Activated CD8-positive, alpha-beta memory T cell treated with anti-CD3 and anti-CD28 coated beads, Interleukin-2, amount 50 U/mL, for 48 hours (primary cell): ENCODE measurements at regions not wholly inside any gene's neighbourhood (a gene's known extent, or its start where the extent isn't known, plus 50 kb on each side); places are given as distances from the start of the nearest gene placed in this dataset.
"Not testable (repeated sequence)": the region's sequence is repeated elsewhere in the genome, so short reads cannot be mapped to it uniquely, and the experiment has no call there.

ENCODE experiments used
- DNase-seq: peaks from one replicate; pipeline ENCODE4 v3.0.0-alpha.2; 2020

DNA sequence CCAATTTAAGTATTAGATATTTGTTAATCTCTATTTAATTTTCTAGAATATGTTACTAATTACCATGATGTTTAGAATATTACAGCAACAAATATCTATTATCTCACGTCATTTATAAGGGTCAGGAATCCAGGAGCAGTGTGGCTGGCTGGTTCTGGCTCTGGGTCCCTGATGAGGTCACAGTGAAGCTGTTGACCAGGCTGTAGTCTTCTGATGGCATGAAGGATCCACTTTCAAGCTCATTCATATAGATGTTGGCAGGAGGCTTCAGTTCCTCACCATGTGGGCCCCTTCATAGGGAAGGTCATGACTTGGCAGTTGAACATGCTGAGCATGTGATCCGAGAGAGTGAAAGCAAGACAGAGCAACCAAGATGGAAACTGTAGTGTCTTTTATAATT, 375.6 kb downstream of the ATP23 start:
- no peak for DNase-seq

DNA sequence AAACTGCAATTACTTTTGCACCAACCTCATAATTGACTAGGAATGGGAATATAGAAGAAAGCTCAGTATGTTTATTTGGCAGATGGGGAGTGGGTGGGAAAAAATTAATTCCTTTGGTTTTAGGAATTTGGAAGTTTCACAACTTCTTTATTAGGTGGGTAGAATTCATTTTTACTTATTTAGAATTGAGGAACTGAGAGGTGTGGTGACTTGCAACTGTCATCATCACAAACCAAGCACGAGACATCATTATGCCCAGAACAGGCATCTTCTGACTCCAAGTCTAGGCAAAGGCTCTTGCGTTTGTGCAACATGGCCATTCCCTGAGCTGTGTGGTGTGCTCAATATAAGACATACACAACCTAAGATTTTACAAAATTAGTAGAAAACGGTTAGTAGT, 380.0 kb downstream of the ATP23 start:
- no peak for DNase-seq

DNA sequence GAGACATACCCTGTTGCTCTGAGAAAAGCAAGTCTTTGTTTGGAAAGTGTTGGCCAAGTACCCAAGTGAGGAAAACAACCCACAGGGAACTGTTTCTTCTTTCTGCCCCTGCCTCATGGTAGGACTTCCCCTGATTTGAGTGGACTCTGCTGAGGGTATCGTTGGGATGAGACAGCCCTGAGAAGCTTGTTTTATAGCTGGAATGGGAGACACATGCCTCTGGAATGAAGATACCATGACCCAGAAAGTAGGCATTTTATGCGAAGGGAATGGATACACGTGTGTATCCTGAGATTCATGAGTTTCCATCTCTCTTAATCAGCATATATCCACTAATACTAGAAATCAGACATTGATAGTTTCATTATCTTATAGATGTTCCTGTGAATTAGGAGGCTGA, 382.3 kb downstream of the ATP23 start:
- no peak for DNase-seq

DNA sequence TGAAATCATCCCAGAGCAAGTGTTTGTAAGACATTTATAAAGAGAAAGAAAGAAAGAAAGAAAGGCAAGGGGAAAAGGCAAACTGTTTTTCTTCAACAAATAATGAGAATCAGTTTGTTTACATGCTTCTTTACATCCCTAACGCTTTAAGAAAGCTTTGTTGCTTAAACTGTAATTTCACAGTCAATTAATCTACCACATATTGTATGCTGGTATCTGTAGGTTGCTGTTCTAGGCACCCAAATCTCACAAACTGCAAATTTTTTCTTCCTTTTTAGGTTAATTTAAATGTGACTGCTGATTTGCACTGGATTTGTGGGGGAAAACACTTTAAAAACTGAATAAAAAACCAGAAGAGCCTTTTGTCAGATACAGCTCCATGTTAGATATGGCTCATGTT, 384.2 kb downstream of the ATP23 start:
- no peak for DNase-seq

DNA sequence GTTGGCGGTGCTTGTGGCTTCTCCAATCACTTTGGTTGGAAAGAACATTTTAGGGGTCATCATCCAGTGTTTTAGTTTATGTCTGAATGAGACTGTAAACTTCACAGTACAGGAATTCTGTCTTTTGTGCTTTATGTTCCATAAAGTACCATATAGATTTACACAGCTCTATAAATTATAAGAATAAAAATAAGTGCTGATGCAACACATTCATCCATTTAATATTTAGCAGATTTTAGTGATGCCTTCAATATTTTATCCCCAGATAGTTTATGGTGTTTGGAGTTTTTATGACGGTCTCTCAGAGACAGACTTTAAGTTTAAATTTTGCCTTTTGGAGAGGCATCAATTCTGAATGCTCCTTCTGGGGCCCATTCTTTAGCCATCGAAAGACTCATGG, 385.2 kb downstream of the ATP23 start:
- DNase-seq: no peak

- not testable (repeated sequence) for DNase-seq
Measured at GRCh38 chr12:58336581-58337242, 395.3 kb downstream of the ATP23 start.

- not testable (repeated sequence) for DNase-seq
Measured at GRCh38 chr12:58337539-58337938, 396.2 kb downstream of the ATP23 start.

DNA sequence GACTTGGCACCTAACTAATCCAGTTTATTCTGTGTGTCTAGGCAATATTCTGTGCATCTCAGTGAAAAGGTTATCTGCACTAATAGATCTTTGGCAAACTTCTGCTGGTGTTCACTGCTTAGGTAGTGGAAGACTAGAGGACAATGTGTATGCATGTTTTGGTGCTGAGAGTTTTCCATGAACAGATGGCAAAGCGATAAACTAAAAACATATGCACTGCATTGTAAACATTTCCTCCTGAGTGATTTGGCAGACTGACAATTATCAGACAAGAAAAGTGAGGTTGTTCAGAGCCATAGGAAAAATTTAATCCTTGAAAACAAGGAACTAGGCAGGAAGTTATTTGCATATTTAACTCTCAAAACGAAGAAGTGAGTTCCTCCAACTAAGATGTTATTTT, 400.4 kb downstream of the ATP23 start:
- no peak for DNase-seq

DNA sequence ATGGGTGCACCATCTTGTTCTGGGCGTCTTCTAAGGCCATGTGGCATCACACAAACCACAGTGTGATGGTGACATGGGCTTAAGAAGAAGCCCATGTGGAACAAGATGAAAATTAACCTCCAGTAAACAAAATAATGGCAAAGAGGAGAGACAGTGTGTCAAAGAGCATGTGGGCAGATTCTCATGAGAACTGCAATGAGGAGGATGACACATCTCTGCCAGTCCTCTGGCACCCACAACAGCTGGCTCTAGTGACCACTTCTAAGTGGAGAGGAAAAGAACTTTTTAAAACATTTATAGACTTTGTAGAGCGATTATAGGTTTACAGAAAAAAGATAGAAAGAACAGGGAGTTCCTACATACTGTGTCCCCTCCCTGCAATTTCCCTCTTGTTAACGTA, 401.4 kb downstream of the ATP23 start:
- DNase-seq: no peak

- DNase-seq: no peak
Measured at GRCh38 chr12:58346032-58346632, 404.8 kb downstream of the ATP23 start.

DNA sequence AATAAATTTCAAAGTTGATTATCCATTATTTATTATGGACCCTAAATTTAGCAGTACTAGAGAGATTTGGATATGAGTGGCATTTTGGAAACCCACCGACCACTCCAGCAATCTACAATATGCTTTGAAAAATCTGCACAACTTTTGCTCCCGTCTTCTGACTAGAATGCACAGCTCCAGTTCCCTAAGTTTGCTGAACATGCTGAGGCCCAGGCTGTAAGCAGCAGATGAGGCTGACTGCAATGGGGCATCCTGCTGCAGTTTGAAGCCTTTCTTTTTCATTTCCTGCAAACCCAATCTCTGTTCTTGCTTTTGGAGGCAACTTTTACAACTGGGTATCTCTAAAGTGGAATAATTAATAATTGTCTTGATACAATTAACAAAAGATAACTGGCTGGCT, 405.8 kb downstream of the ATP23 start:
- DNase-seq: no peak

GRCh38 chr12:58347691-58348090, 406.3 kb downstream of the ATP23 start:
- DNase-seq: no peak

- DNase-seq: no peak
Measured at GRCh38 chr12:58349161-58349560, 407.8 kb downstream of the ATP23 start.

DNA sequence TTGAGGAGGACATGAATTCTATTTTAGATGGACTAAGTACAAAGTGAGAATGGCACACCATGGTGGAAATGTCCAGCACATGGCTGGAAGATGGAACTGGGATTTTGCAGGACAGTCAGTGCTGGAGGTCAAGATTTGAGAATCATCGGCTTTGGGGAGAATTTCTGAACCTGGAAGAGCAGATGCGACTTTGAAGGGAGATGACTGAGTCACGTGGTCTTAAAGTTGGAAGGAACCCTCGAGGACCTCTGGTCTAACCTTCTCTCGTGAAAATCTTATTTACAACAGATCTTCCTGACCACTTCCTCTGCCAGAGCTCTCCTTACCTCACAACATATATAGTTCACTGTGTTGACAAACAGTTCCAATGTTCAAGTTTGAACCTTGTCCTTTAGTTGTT, 415.4 kb downstream of the ATP23 start:
- no peak for DNase-seq

GRCh38 chr12:58357511-58357910, 416.1 kb downstream of the ATP23 start:
- DNase-seq: no peak

GRCh38 chr12:58358369-58358768, 417.0 kb downstream of the ATP23 start:
- no peak for DNase-seq

DNA sequence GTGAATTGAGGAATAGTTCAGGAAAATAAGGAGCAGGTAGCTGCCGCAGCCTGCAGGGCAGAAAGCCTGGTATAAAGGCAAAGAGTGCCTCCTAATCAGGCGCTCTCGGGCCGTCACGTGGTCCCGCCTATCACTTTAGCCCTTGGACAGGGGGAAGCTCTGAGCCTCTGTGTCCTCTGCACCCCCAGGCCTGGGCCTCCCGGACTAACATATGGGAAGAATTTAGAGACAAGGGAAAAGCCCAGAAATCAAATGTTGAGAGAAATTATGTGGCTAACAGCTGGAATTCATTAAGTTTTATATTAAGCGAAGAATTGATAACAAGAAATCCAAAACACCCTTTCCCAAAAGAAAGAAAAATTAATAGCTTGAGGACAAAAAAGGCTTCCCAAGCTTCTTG, 417.7 kb downstream of the ATP23 start:
- no peak for DNase-seq

- no peak for DNase-seq
Measured at GRCh38 chr12:58361056-58361455, 419.7 kb downstream of the ATP23 start.

- DNase-seq: no peak
Measured at GRCh38 chr12:58363971-58364370, 422.6 kb downstream of the ATP23 start.

DNA sequence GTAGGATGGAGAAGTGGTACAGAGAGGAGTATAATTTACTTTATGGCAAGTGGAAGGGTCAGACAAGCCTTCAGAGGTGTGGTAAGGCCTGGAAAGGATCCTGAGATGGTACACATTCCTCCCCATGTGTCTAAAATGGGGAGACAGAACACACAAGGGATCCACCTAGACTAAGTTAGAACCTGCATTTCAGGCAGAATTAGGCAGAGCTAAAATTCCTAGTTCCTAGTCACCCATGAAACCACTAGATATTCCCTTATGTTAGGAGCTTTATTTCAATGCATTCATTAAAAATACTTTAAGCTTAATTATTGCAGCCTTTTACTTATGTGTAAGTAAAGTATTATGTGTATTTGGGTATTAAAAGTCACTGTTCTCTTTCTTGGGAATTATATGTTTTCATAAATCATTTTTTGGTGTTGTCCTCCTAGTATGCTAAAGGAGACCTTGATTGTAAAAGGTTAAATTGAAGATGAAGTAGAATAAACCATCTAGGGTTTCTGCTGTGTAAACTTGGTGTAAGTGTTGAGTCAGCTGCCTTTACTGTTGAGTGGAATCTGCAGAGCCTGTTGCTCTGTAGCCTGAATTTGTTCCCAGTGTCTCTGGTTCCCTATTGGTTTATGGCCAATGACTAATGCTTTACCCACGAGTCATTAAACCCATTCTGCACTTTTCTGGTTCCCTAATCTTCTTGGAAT, 423.2 kb downstream of the ATP23 start:
- DNase-seq: no peak

DNA sequence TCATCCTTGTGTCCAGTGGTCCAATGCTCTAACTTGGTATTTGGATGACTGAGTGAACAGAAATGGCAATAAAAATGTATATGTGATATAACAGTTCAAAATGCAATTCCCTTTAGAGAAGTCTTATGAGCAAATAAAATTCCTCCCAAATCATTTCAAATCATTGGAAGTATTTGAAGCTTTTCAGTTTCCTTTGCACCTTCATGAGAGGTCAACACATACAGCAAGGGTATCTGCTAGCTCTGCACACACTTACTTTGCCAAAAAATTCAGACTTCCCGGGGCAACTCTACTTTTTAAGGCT, 423.7 kb downstream of the ATP23 start:
- DNase-seq: no peak

DNA sequence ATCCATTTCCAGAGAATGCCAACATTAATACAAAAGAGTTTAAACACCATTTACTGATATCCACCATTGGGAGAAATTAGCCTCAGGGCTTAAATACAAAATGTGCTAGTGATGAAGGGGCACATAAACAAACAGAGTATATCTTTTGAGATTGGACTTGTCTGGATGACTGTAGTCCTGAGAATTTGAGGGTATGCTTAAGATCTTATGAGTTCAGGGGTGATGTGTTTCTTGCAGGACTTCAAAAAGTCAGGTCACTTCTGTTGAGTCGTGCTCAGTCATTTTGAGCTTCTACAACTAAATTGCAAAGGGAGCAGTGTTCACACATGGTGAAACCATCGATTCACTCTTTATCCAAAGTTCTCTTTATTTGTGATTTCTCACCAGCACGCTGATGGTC, 425.7 kb downstream of the ATP23 start:
- DNase-seq: no peak

- no peak for DNase-seq
Measured at GRCh38 chr12:58368001-58368400, 426.6 kb downstream of the ATP23 start.

DNA sequence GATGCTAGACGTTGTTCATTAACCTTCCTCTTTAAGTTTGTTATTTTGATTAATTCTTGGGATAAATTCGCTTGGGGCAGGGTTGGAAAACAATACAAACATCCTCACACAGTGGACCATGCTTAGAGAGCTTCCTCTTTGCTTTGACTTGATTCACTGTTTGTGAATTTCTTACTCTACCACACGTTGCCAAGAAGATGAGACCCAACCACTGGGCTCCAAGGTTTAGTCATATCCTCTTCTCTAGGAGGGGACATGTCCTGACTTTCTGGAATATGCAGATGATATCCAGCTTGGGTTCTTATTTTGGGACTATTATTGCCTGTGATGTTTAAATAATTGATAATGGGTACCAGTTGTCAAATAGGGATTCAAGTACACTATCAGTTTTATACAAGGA, 428.2 kb downstream of the ATP23 start:
- no peak for DNase-seq

- DNase-seq: no peak
Measured at GRCh38 chr12:58372298-58372697, 430.9 kb downstream of the ATP23 start.
